HG03103 (cell line): ENCODE measurements at regions not wholly inside any gene's neighbourhood (a gene's known extent, or its start where the extent isn't known, plus 50 kb on each side); places are given as distances from the start of the nearest gene placed in this dataset.
A peak's percentile ranks its signal among the peaks of the same experiment; 100 is the strongest.

Experiments
- ATAC-seq: cut with Tn5 transposase; IDR thresholded peaks from one replicate; pipeline ENCODE4 v1.9.1; 2021; ENCODE audit warnings: low read depth; ENCODE audit not compliant: unreplicated experiment

DNA sequence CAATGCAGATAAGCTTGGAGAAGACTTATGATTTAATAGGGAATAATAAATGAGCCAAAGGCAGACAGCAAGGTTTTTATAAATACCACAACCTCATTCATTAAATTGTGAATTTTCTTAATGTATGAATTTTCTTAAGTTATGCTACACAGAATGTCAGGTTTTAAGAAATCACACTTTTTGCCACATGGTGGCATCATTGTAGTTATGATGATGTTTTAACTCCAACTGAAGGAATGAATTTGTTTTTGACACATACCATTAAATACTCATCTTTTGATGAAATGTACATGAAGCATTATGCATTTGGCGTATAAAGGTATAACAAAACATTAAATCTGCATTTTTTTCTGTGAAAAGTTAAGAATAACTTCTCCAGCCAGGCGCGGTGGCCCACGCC lies 524.1 kb upstream of the FBXO33 start:
- no peak for ATAC-seq

DNA sequence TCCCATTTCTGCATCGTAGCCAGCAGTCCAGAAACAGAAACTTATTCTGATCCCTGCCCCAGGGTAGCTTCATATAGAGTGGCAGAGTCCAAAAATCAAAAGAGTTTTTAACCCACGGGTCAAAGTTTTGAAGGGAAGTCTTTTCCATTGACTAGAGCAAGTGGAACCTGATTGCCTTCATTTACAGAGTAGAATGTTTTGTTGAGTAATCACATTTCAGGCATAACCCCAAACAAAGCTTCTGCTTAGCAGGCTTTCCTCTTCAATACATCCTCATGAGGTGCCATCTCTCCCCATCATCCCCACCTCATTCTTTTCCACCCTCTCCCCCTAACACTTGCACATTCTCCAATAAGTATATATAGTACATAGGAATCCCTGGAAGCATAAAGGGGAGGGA lies 516.0 kb upstream of the FBXO33 start:
- ATAC-seq, result no peak

DNA sequence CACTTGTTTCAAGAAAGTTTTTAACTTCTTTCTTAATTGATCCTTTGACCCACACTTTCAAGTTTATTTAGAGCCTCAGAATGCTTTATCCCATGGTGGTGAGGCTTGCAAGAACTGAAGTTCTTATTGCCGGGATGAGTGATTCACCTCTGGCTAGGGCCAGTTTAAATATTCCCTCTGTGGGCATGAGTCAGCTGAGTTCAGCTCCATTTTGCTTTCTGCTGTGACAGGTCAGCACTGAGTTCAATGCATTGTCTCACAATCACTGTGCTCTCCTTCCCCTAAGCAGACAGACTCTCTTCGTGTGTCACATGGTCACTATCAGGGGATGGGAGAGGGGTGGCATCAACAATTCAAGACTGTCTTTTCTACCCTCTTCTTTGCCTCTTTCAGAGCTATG lies 514.6 kb upstream of the FBXO33 start:
- ATAC-seq, result no peak

DNA sequence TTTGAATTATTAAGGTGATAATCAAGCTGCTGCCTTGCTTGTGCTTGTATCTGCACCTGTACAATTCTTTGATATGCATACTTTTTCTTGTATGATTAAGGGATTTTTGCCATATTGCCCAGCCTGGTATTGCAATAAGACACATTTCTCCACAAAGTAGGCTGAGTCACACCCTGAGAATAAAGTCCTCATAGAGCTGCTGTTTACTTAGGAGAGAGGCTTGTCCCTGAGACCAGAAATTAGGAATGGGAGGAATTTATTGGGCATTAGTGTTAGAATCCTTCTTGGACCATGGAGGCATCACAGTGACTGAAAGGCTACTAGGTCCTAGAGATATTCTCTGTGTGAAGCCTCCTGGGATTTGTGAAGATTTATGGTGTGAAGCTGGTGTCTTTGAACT lies 506.8 kb upstream of the FBXO33 start:
- no peak for ATAC-seq

DNA sequence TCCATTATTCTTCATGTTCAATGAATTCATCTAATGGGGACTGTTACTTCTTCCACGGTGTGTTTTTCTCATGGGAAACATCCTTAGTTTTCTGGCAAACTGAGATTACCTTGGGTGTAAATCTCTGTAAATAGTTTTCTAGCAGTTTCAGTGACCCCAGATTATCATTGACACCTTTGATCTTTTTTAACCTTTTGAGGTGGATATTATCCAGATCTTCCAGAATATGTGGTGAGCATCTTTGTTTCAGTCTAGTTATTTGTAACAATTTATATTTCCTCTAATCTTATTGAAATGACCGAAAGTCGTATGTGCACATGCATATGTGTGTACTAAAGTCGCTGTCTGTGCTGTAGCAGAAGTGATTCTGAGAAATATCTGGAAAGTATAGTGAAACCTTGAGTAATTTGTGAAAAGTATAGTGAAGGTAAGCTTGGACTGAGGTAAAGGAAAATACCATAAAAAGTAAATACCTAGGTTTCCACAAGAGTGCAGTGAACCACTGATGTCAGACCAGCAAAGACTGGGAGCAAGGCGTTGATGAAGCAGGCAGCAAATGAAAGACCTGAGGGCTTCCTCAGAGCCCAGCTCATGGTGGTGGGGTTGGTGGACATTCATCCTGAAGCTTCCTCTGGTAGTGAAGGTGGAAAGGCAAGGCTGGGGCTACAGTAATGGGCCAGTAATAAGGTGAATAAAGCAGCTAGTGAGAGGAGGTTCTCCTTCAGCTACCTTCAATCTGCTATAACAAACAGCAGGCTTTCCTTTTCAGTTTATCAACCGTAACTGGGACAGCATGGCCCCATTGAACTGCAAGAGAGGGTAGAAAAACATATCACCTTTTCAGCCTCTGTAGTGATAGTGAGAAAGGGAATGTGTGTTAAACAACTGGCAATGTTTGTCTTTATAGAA lies 480.2 kb upstream of the FBXO33 start:
- peak; percentile 87 for ATAC-seq

DNA sequence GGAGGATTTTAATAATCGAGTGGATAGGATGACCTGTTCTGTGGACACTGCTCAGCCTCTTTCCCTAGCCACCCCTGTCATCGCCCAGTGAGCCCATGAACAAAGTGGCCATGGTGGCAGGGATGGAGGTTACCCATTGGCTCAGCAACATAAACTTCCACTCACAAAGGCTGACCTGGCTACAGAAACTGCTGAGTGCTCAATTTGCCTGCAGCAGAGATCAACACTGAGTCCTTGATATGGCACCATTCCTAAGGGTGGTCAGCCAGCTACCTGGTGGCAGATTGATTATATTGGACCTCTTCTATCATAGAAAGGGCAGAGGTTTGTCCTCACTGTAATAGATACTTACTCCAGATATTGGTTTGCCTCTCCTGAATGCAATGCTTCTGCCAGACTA lies 465.4 kb upstream of the FBXO33 start:
- no peak for ATAC-seq

DNA sequence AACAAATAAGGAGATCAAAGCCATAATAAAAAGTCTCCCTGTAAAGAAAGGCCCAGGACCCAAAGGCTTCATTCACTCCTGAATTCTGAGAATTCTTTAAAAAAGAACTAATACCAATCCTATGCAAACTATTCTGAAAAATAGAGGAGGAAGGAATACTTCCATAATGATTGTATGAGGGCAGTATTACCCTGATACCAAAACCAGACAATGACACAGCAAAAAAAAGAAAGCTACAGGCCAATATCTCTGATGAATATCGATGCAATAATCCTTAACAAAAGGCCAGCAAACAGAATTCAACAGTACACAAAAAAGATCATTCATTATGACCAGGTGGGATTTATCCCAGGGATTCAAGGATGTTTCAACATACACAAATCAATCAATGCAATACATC lies 457.8 kb upstream of the FBXO33 start:
- no peak for ATAC-seq

DNA sequence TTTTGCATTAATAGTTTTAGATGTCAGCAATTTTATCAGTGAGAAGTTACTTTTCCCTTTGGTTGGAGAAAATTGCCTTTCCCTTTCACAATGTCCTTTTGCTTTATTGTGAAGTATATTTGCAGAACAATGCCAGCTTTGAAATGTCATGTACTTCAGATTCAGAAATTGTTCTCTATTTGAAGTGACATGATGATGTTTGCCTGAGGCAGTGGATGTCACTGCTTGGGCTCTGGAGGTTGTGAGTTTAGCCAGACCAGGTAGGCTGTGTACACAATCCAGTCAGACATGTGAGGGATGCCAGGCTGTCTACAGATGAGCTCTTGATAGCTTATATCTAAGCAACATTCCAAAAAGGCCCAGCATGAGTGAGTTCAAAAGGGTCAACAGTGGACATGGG lies 451.9 kb upstream of the FBXO33 start:
- ATAC-seq, result no peak

DNA sequence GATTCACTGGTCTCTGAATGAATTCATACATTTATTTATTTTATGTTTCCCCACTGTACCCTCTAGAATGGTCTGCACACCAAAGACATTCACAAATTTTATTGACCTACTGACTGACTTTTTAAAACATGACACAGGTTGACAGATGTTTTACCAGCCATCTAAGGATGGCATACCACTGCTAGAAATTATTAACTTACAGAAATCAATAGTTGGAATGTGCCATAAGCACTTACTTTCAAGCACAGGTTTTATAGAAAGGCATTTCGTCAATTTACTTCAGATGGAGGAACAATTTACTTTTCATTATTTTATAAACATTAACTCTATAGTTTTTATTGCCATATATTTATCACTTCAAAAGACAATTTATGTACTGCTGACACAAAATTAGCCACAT lies 448.7 kb upstream of the FBXO33 start:
- ATAC-seq, result no peak

DNA sequence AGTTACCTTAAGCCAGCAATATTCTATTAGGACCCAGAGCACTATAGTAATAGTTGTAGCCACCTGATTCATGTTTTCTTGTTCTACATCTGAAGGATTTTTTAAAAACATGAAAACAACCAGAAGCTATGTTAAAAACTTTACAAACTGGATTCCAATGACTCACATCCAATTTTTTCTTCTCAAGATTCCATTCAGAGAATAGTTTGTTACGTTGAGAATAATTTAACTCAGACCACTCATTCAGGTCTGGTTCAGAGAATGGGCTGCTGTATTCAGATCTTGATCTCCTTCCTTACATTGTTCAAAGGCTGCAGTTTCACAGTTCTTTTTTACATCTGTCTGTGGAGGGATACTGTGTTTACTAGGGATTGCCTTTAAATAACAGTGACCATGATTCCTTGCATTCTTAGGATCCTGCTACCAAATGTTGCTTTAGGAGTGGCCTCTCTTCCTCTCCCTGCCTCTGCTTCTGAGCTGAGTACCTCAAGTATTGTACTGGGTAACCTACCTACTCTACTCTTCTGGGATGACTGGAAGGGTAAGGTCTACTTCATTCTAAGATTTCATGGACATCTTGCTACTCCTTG lies 448.0 kb upstream of the FBXO33 start:
- no peak for ATAC-seq

DNA sequence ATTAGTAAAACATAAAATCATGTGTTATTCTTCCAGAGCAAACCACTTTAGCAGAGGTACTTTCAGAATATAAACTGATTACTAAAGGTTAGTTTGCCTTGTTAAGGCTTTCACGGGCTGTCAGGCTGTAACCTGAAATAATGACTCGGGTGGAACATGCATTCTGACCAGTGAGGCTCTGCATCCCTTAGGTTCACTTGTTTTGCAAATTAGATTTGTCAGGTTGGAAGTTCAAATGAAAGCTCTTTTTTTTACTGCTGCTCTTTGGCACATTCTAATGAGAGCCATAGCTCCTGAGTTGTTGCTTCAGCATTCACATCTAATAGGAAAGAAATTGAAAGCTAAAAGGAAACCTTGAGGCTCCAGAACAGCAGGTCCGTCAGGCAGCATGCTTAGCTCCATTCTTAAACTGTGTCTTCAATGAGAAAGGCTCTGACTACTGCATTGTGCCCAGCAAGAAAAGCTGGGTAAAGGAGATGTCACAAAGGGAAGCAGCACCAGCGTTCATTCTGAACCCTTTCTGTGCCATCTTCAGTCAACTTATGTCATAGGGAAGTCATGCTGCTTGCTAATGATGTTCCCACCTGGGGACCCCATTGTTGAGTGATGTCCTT lies 445.5 kb upstream of the FBXO33 start:
- ATAC-seq, result no peak

DNA sequence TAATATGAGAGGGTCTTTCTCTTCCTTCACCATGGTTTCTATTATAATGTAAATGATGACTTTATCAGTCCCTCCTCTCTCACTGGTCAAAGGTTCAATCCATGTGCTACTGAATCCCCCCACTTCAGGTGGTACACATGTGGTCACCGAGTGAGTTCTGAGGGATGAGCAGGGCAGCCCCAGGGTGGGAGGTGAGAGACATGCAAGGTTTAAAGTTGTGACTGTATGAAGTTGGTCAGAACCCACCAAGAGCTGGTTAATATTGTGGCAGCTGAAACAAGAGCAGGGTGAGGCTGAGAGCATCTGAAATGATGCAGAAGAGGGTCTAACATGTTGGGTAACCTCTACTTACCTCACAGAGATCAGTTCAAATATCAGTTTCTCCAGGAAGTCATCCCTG lies 444.7 kb upstream of the FBXO33 start:
- no peak for ATAC-seq

DNA sequence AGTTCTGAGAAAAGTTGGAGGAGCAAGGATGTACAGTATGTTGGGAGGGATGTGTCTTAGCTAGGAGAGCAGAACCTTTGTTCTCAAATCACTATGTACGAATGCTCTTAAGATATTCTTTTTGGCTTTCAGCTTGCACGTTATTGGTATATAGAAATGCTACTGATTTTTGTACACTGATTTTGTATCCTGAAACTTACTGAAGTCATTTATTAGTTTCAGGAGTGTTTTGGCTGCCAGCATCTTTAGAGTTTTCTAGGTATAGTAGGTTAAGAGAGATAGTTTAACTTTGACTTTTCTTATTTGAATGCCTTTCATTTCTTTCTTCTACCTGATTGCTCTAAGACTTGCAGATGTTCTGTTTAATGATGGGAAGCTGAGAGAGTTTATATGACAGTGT lies 442.8 kb upstream of the FBXO33 start:
- ATAC-seq, result no peak

DNA sequence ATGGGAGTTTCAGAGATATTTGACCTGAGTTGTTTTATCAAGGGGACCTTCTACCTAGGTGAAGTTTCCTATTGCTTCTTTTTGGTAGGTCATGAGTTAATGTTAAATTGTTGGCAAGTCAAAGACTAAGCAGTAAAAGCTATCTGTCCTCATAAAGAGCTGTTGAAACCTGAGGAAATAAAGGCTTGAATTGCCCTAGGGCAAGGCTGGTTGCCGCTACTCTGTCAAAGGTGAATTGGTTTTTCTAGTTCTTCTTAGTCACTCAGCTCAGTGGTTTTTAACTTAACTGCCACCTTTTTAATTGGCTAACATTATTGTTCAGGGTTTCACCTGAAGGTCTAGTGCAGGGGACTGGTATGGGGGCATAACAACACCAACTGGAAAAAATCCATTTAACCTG lies 441.6 kb upstream of the FBXO33 start:
- no peak for ATAC-seq

DNA sequence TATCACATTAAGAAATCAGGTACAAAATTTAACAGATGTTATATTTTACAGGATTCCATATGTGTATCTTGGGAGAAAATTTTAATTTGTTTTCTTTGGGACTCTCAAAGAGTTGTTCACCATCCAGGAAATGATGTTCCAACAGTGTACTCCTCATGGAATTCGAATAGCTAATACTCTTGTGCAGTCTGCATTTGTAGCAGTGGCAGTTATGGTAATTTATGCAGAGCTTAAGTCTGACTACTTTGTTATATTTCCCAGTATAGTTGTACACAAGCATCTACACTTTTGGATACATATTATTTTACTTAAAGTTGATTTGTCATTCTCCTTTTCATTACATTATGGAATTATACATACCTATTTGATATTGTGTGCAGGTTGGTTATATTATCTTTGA lies 436.7 kb upstream of the FBXO33 start:
- ATAC-seq, result no peak

DNA sequence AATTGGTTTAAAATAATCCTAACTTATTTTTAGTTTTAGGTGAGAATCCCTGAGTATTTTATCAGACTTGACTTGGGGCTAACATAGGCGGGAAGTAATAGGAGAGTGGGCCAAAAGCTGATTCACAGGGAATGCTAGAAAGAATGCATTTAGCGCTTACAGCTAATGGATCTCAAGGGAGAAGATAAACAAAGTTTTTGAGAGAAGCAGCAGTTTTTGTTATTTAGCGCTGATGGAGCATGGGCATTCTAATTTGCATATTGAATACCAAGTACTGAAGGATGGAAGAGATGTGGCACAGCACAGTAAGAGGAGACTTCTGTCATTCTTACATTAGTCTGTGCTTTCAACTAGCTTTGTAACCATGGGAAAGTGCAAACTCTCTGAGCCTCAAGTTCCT lies 436.0 kb upstream of the FBXO33 start:
- no peak for ATAC-seq

DNA sequence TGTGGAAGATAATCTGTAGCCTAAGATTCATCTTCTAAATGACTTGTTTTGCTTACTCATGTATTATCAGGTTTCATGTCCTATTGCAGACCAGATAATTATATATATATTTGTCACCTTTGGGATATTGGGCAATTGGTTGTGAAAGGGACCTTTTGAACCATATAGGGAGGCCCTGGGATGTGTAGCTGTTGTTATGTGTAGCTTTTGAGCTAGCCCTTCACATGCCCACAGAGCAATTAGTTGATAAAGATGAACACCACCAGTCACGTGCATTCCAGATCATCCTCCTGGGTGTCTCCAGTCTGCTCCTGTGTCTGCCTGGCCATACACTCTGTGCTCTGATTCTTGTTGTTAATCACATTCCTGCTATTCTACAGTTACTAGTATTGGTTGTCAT lies 431.2 kb upstream of the FBXO33 start:
- ATAC-seq, result no peak

DNA sequence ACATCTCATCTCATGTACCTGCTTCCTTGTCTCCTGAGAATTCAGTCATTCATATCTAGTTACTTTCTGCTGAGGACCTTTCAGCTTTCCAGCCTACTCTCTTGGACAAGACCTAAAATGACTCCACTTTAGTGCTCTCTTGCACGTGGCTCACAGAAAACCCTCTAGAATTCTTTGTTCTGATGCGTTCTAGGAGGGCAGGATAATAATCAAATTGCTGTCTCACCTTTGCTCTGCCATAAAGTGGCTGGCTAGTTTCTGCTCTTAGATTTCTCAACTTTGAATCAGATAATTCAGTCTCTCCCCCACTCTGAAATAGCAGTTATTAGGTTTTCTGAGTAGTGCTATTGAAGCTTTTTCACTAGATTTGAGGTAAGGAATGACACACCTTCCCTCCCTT lies 429.5 kb upstream of the FBXO33 start:
- ATAC-seq, result no peak

DNA sequence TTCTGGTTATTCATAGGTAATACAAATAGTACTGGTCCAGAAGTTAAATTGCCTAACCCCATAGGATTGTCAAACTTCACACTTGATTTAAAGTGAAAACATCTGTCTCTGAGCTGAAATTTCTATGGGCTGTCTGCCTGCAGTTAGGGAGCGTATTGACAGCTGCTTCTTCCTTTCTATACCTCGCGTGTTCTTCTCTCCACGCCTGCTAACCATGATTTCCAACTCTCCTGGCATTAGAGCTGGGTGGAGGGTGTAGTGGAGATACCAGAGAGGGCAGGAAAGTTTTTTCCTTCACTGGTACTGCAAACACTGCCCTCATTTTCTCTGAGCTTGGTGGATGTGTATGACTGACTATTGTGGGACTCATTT lies 429.0 kb upstream of the FBXO33 start:
- ATAC-seq, result no peak

DNA sequence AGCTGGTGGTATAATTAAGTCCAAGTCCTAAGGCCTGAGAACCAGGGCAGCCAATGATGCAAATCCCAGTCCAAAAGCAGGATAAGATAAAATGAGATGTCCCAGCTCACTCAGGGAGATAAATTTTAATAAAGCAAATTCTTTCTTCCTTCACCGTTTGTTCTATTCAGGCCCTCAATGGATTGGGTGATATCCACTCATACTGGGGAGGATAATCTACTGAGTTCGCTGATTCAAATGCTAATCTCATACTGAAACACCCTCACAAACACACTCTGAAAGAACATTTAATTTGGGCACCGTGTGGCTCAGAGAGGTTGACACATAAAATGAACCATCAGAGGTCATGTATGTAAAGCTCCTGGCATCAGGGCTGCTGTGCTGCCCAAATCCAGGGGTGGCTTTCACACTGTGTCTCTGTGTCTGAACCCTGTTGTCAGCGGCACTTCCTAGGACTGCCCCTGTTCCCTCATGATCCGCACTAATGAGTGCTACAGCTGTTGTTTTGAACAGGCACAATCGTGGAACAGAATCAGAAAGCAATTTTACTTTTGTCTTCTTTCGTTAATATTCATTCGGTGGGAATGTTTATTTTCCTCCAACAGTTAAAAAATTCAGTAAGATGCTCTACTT lies 428.5 kb upstream of the FBXO33 start:
- no peak for ATAC-seq

DNA sequence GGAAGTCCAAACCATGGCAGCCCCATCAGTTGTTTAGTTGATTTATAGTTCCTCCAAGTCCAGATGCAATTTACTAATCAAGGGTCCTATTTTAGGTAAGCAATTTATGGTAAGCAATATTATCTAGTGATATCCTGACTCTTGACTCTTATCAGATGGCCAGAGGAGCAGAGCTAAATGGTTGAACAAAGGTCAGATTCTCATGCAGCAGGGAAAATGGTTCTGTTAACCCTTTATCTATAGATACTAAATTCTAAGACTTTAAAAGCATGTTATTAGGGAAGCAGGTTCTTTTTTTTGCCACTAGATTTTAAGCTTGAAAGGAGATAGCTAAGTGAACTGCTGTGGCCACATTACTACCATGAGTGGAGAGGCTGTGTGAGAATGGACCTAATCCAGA lies 427.1 kb upstream of the FBXO33 start:
- no peak for ATAC-seq
